PC-9 (cell line): ENCODE measurements at regions not wholly inside any gene's neighbourhood (a gene's known extent, or its start where the extent isn't known, plus 50 kb on each side); places are given as distances from the start of the nearest gene placed in this dataset.

ENCODE experiments used
- BruUV-seq: library from RNA; stranded (reverse); fragments of 400-500 nt; replicated peaks from 2 replicates; lab custom pipeline; 2021; lab: Mats Ljungman, UMichigan
- CTCF ChIA-PET: fragments of 300-600 bp; sonication (Branson Sonifier 250); formaldehyde crosslinking; loops from one replicate; lab custom pipeline; 2022; ENCODE audit warnings: antibody characterized with exemption; lab: Charles Lee
- POLR2A ChIA-PET: fragments of 300-600 bp; sonication (Branson Sonifier 250); formaldehyde crosslinking; loops from one replicate; lab custom pipeline; 2022; ENCODE audit warnings: antibody characterized with exemption; ENCODE audit not compliant: unreplicated experiment; lab: Charles Lee
- DNase-seq, 2 experiments: peaks; one replicate each; pipeline versions ENCODE4 v3.0.0 to v3.0.0-alpha.2; 2015 to 2022; ENCODE audit warnings: mixed read lengths in 1 of 2
- H2AFZ ChIP-seq: fragments of 200-600 bp; sonication (generic); 2 replicates; pipeline ENCODE4 v1.8.1; 2017; ENCODE audit warnings: antibody characterized with exemption
- H3F3A ChIP-seq: fragments of 200-600 bp; sonication (generic); 2 replicates; pipeline ENCODE4 v1.8.1; 2017; ENCODE audit warnings: antibody characterized with exemption, mild to moderate bottlenecking, low read depth; ENCODE audit not compliant: insufficient read depth
- H3K27ac ChIP-seq: fragments of 200-600 bp; sonication (generic); 2 replicates; pipeline ENCODE4 v1.6.1; 2016; ENCODE audit warnings: mixed run types
- H3K27me3 ChIP-seq: fragments of 200-600 bp; sonication (generic); 2 replicates; pipeline ENCODE4 v1.6.1; 2016; ENCODE audit warnings: low read depth, mixed run types; ENCODE audit not compliant: insufficient read depth
- H3K36me3 ChIP-seq: fragments of 200-600 bp; sonication (generic); 2 replicates; pipeline ENCODE4 v1.6.1; 2016; ENCODE audit warnings: low read depth, mixed run types
- H3K4me1 ChIP-seq: fragments of 200-600 bp; sonication (generic); replicated peaks from 2 replicates; pipeline ENCODE4 v1.6.1; 2016; ENCODE audit warnings: mixed run types; ENCODE audit not compliant: insufficient read depth
- H3K4me2 ChIP-seq: fragments of 200-600 bp; sonication (generic); 2 replicates; pipeline ENCODE4 v1.6.1; 2017; ENCODE audit warnings: mixed run types
- H3K4me3 ChIP-seq: fragments of 200-600 bp; sonication (generic); 2 replicates; pipeline ENCODE4 v1.6.1; 2016; ENCODE audit warnings: mixed run types
- H3K79me2 ChIP-seq: fragments of 200-600 bp; sonication (generic); 2 replicates; pipeline ENCODE4 v1.6.1; 2017; ENCODE audit warnings: low read depth, mixed run types
- H3K9me2 ChIP-seq: fragments of 200-600 bp; sonication (generic); 2 replicates; pipeline ENCODE4 v1.8.1; 2017; ENCODE audit warnings: mild to moderate bottlenecking; ENCODE audit not compliant: insufficient read depth
- H3K9me3 ChIP-seq: fragments of 200-600 bp; sonication (generic); 2 replicates; pipeline ENCODE4 v1.8.1; 2016; ENCODE audit warnings: low read depth; ENCODE audit not compliant: insufficient read depth
- H4K20me1 ChIP-seq: fragments of 200-600 bp; sonication (generic); 2 replicates; pipeline ENCODE4 v1.8.1; 2017; ENCODE audit not compliant: insufficient read depth
- CTCF ChIP-seq: fragments of 200-600 bp; sonication (generic); conservative IDR thresholded peaks from 2 replicates; pipeline ENCODE4 v1.6.1; 2017; ENCODE audit warnings: mixed run types, antibody characterized with exemption, mild to moderate bottlenecking, moderate library complexity
- EZH2 ChIP-seq: fragments of 200-600 bp; sonication (generic); IDR thresholded peaks from 2 replicates; pipeline ENCODE4 v1.8.0; 2017; ENCODE audit warnings: antibody characterized with exemption, low read depth
- intact Hi-C: fragments of 100-400 bp; cut with micrococcal nuclease; formaldehyde crosslinking; loops from one replicate; pipeline ENCODE4 v1.10.0; 2022; ENCODE audit not compliant: unreplicated experiment

- H3K9me3 ChIP-seq, result no peaks in the 10 kb centered on the region
- no TSS peak for BruUV-seq
- no peaks in the 10 kb centered on the region; the same call in 1 of the 2 replicates for H3K9me2 ChIP-seq
- CTCF ChIA-PET, result no interaction called here
- no peaks in the 10 kb centered on the region for H3K79me2 ChIP-seq
- no peak for TF ChIP-seq EZH2
- no peak for TF ChIP-seq CTCF
- POLR2A ChIA-PET, result no interaction called here
- no peaks in the 10 kb centered on the region for H4K20me1 ChIP-seq
- no peak overlapping the region for H2AFZ ChIP-seq
- no peak overlapping the region for H3K4me2 ChIP-seq
- H3K4me1 ChIP-seq, result no peaks in the 10 kb centered on the region
- H3K27me3 ChIP-seq, result no peaks in the 10 kb centered on the region
- no peak overlapping the region for H3K4me3 ChIP-seq
- no peak for DNase-seq
- no peaks in the 10 kb centered on the region for H3K36me3 ChIP-seq
- no peaks in the 10 kb centered on the region for H3F3A ChIP-seq
- intact Hi-C loops, result no loop called here
- H3K27ac ChIP-seq, result no peak overlapping the region
These were observed 867.2 kb downstream of the NR2F1-AS1 start for GRCh38 chr5:92713826-92714225.

- intact Hi-C loops, result no loop called here
- CTCF ChIA-PET, result no interaction called here
These were observed 867.7 kb downstream of the NR2F1-AS1 start for GRCh38 chr5:92713335-92713743.

GRCh38 chr5:92711956-92712355, 869.1 kb downstream of the NR2F1-AS1 start:
- no peaks in the 10 kb centered on the region for H3K79me2 ChIP-seq
- no TSS peak for BruUV-seq
- no peaks in the 10 kb centered on the region for H3K9me3 ChIP-seq
- no peak overlapping the region for H3K27ac ChIP-seq
- no peaks in the 10 kb centered on the region for H3F3A ChIP-seq
- no peak overlapping the region for H3K4me3 ChIP-seq
- no peaks in the 10 kb centered on the region for H3K4me1 ChIP-seq
- H2AFZ ChIP-seq, result no peak overlapping the region
- DNase-seq, result no peak
- H3K36me3 ChIP-seq, result no peaks in the 10 kb centered on the region
- TF ChIP-seq EZH2 (no peak), CTCF (no peak)
- H4K20me1 ChIP-seq, result no peaks in the 10 kb centered on the region
- intact Hi-C loops, result no loop called here
- H3K4me2 ChIP-seq, result no peak overlapping the region
- POLR2A ChIA-PET, result no interaction called here
- no peaks in the 10 kb centered on the region for H3K27me3 ChIP-seq
- no peaks in the 10 kb centered on the region; the same call in 1 of the 2 replicates for H3K9me2 ChIP-seq
- CTCF ChIA-PET, result no interaction called here

More at GRCh38 chr5:92713335-92713743, 867.7 kb downstream of the NR2F1-AS1 start:
- Histone ChIP-seq H3K27me3 (no peaks in the 10 kb centered on the region), H2AFZ (no peak overlapping the region), H4K20me1 (no peaks in the 10 kb centered on the region), H3K4me3 (no peak overlapping the region), H3K27ac (no peak overlapping the region), H3K4me1 (no peaks in the 10 kb centered on the region), H3K9me2 (no peaks in the 10 kb centered on the region; the same call in 1 of the 2 replicates), H3K36me3 (no peaks in the 10 kb centered on the region), H3K4me2 (no peak overlapping the region), H3K9me3 (no peaks in the 10 kb centered on the region), H3K79me2 (no peaks in the 10 kb centered on the region), H3F3A (no peaks in the 10 kb centered on the region)
- no peak for DNase-seq
- POLR2A ChIA-PET, result no interaction called here
- BruUV-seq, result no TSS peak
- TF ChIP-seq EZH2 (no peak), CTCF (no peak)
